Breast epithelium (tissue), 3 donors: ENCODE measurements at regions not wholly inside any gene's neighbourhood (a gene's known extent, or its start where the extent isn't known, plus 50 kb on each side); places are given as distances from the start of the nearest gene placed in this dataset.

Source experiments
- CTCF ChIP-seq, 3 donors: fragments of 450-650 bp; IDR thresholded peaks; one replicate each; pipeline ENCODE4 v1.5.1; 2016 to 2017; ENCODE audit warnings: antibody characterized with exemption in 3 of 3, mild to moderate bottlenecking in 3 of 3, moderate library complexity in 3 of 3
- POLR2A ChIP-seq: fragments of 450-650 bp; IDR thresholded peaks from one replicate; pipeline ENCODE4 v1.6.1; 2016; ENCODE audit warnings: antibody characterized with exemption, mild to moderate bottlenecking, moderate library complexity

GRCh38 chr14:55926007-55926406, 192.2 kb upstream of the PELI2 start:
- no peak for TF ChIP-seq POLR2A
- no peak for TF ChIP-seq CTCF (IDR thresholded peaks at IDR 0.05)
